ENCODE measurements at regions not wholly inside any gene's neighbourhood (a gene's known extent, or its start where the extent isn't known, plus 50 kb on each side); places are given as distances from the start of the nearest gene placed in this dataset.

- DNase-seq (ENCODE audit: extremely low spot score in 2 of 2), result no peak
- Histone ChIP-seq H3K27ac (no peak overlapping the region), H3K4me1 (no peaks in the 10 kb centered on the region), H3K36me3 (no peaks in the 10 kb centered on the region), H3K4me3 (no peak overlapping the region), H3K9me3 (no peaks in the 10 kb centered on the region), H3K27me3 (no peaks in the 10 kb centered on the region)
- TF ChIP-seq POLR2A (IDR thresholded peaks at IDR 0.05) (no peak), POLR2AphosphoS5 (IDR thresholded peaks at IDR 0.05; ENCODE audit: insufficient read depth in 1 of 2, low read depth in 1 of 2) (no peak), CTCF (IDR thresholded peaks at IDR 0.05) (no peak)
- intact Hi-C loops (cut with DNase I), result no loop called here
Observed at GRCh38 chr5:9905661-9906060, 275.5 kb upstream of the TAS2R1 start.

- TF ChIP-seq POLR2A (IDR thresholded peaks at IDR 0.05) (no peak), POLR2AphosphoS5 (IDR thresholded peaks at IDR 0.05; ENCODE audit: insufficient read depth in 1 of 2, low read depth in 1 of 2) (no peak), CTCF (IDR thresholded peaks at IDR 0.05) (no peak)
- no peaks in the 10 kb centered on the region for H3K36me3 ChIP-seq
- intact Hi-C loops (cut with DNase I), result no loop called here
Observed at GRCh38 chr5:9903801-9904200, 273.6 kb upstream of the TAS2R1 start.

GRCh38 chr5:9898319-9898718 is 268.2 kb upstream of the TAS2R1 start:
- no peak for DNase-seq (ENCODE audit: extremely low spot score in 2 of 2)

More at GRCh38 chr5:9903801-9904200, 273.6 kb upstream of the TAS2R1 start:
- no peak overlapping the region for H3K4me3 ChIP-seq
- H3K4me1 ChIP-seq, result no peaks in the 10 kb centered on the region
- DNase-seq (ENCODE audit: extremely low spot score in 2 of 2), result no peak
- H3K9me3 ChIP-seq, result no peaks in the 10 kb centered on the region
- H3K27ac ChIP-seq, result no peak overlapping the region
- no peaks in the 10 kb centered on the region for H3K27me3 ChIP-seq

GRCh38 chr5:9895302-9895645 is 265.1 kb upstream of the TAS2R1 start:
- Histone ChIP-seq H3K27ac (no peak overlapping the region), H3K4me3 (no peak overlapping the region), H3K9me3 (no peaks in the 10 kb centered on the region), H3K4me1 (no peaks in the 10 kb centered on the region), H3K36me3 (no peaks in the 10 kb centered on the region), H3K27me3 (no peaks in the 10 kb centered on the region)
- TF ChIP-seq POLR2AphosphoS5 (IDR thresholded peaks at IDR 0.05; ENCODE audit: insufficient read depth in 1 of 2, low read depth in 1 of 2), result no peak
- TF ChIP-seq CTCF (IDR thresholded peaks at IDR 0.05), result no peak
- TF ChIP-seq POLR2A (IDR thresholded peaks at IDR 0.05), result no peak
- intact Hi-C loops (cut with DNase I), result no loop called here
- DNase-seq (ENCODE audit: extremely low spot score in 2 of 2), result no peak

More at GRCh38 chr5:9898319-9898718, 268.2 kb upstream of the TAS2R1 start:
- Histone ChIP-seq H3K27me3 (no peaks in the 10 kb centered on the region), H3K27ac (no peak overlapping the region), H3K4me1 (no peaks in the 10 kb centered on the region), H3K9me3 (no peaks in the 10 kb centered on the region), H3K36me3 (no peaks in the 10 kb centered on the region), H3K4me3 (no peak overlapping the region)
- no peak for TF ChIP-seq POLR2A (IDR thresholded peaks at IDR 0.05)
- no peak for TF ChIP-seq POLR2AphosphoS5 (IDR thresholded peaks at IDR 0.05; ENCODE audit: insufficient read depth in 1 of 2, low read depth in 1 of 2)
- no peak for TF ChIP-seq CTCF (IDR thresholded peaks at IDR 0.05)
- intact Hi-C loops (cut with DNase I), result no loop called here

GRCh38 chr5:9894571-9895301 is 264.6 kb upstream of the TAS2R1 start:
- Histone ChIP-seq H3K27me3 (no peaks in the 10 kb centered on the region), H3K27ac (no peak overlapping the region), H3K4me1 (no peaks in the 10 kb centered on the region), H3K36me3 (no peaks in the 10 kb centered on the region), H3K4me3 (no peak overlapping the region), H3K9me3 (no peaks in the 10 kb centered on the region)
- TF ChIP-seq CTCF (IDR thresholded peaks at IDR 0.05), result no peak
- TF ChIP-seq POLR2A (IDR thresholded peaks at IDR 0.05), result no peak
- no peak for TF ChIP-seq POLR2AphosphoS5 (IDR thresholded peaks at IDR 0.05; ENCODE audit: insufficient read depth in 1 of 2, low read depth in 1 of 2)
- intact Hi-C loops (cut with DNase I), result no loop called here
- DNase-seq (ENCODE audit: extremely low spot score in 2 of 2), result no peak
